Fibroblast of skin of right biceps (primary cell): ENCODE measurements at regions not wholly inside any gene's neighbourhood (a gene's known extent, or its start where the extent isn't known, plus 50 kb on each side); places are given as distances from the start of the nearest gene placed in this dataset.

Source experiments
- DNase-seq: peaks from one replicate; pipeline ENCODE4 v3.0.0-alpha.2; 2013

GRCh38 chrX:102988517-102988916, 51.4 kb downstream of the RAB40AL start:
- no peak for DNase-seq

- DNase-seq = no peak
Measured at GRCh38 chrX:102995316-102995715, 58.2 kb downstream of the RAB40AL start.

- peak; percentile 1 for DNase-seq
Measured at GRCh38 chrX:103002576-103002975, 61.4 kb downstream of the BEX1 start.
